Hepatocyte (in vitro differentiated cells): ENCODE measurements at regions not wholly inside any gene's neighbourhood (a gene's known extent, or its start where the extent isn't known, plus 50 kb on each side); places are given as distances from the start of the nearest gene placed in this dataset.

Source experiments
- EZH2 ChIP-seq: fragments of 200-600 bp; sonication (generic); IDR thresholded peaks from 2 replicates; pipeline ENCODE4 v1.6.1; 2016; ENCODE audit warnings: antibody characterized with exemption, mild to moderate bottlenecking, borderline replicate concordance
- TF ChIP-seq, protein P1 (sequence below): fragments of 200-600 bp; sonication (generic); IDR thresholded peaks from 2 replicates; pipeline ENCODE4 v1.5.1; 2016; ENCODE audit warnings: antibody characterized with exemption, mild to moderate bottlenecking; ENCODE audit not compliant: poor library complexity

DNA sequence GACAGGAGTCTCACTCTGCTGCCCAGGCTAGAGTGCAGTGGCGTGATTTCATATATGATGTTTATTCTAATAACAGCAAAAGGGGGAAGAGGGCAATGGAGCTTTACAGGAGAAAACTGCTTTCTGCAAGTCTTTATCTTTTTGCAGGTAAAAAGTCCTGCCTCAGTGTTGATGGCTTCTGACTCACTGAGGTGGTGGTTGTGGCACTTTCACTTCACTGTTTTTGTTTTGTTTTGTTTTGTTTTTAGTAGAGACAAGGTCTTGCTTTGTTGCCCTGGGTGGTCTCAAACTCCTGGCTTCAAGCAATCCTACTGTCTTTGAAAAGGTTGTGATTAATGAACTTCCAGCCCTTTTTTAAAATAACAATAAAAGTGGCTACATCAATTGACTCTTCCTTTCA is 68.0 kb upstream of the TBC1D3K start:
- TF ChIP-seq, protein P1, sequence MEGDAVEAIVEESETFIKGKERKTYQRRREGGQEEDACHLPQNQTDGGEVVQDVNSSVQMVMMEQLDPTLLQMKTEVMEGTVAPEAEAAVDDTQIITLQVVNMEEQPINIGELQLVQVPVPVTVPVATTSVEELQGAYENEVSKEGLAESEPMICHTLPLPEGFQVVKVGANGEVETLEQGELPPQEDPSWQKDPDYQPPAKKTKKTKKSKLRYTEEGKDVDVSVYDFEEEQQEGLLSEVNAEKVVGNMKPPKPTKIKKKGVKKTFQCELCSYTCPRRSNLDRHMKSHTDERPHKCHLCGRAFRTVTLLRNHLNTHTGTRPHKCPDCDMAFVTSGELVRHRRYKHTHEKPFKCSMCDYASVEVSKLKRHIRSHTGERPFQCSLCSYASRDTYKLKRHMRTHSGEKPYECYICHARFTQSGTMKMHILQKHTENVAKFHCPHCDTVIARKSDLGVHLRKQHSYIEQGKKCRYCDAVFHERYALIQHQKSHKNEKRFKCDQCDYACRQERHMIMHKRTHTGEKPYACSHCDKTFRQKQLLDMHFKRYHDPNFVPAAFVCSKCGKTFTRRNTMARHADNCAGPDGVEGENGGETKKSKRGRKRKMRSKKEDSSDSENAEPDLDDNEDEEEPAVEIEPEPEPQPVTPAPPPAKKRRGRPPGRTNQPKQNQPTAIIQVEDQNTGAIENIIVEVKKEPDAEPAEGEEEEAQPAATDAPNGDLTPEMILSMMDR: no peak
- TF ChIP-seq EZH2: no peak
